Posterior cingulate gyrus (tissue), 11 donors: ENCODE measurements at regions not wholly inside any gene's neighbourhood (a gene's known extent, or its start where the extent isn't known, plus 50 kb on each side); places are given as distances from the start of the nearest gene placed in this dataset.

Experiments used
- DNase-seq, 10 donors: peaks; one replicate each; pipeline versions ENCODE4 v3.0.0 to v3.0.0-alpha.2; 2020 to 2021; ENCODE audit warnings: mixed read lengths in 3 of 10
- intact Hi-C: fragments of 100-400 bp; cut with DNase I; formaldehyde crosslinking; loops from one replicate; pipeline ENCODE4 v1.15.1; 2023

DNA sequence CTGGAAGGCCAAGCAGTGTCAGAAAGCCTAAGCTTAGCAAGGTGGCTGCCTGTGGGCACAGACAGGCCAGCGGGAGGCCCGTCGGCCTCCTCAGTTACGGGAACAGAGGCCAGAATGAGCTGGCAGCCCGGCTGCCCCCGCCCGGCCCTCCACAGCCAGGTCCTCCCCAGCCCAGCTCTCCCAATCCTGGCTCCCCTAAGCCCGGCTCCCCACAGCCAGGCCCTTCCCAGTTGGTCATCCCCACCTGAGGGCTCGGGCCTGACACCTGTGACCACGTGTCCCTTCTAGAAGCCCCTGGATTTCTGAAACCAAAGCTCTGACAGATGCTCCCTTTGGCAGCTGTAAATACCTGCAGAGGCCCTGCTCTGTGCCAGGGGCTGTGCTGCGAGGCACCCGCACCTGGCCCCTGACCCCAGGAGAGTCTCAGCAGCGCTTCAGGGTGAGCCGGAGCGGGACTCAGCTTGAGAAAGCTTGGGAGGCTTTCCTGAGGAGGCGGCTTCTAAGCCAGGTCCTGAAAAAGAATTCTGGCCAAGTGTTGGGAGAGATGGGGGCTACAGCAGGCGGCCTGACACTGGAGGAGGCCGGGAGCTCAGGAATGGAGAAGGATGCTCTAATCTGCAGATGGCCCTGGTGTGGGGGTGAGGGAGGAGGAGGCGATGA lies 80.4 kb upstream of the OLFM1 start:
- intact Hi-C loops = no loop called here
- DNase-seq = peak in 1 of 10 donors; percentile 40

- intact Hi-C loops = no loop called here
- DNase-seq = peak in 3 of 10 donors; percentile 51 to 69 (median 60)
These were observed 79.9 kb upstream of the OLFM1 start for GRCh38 chr9:135007601-135008000.

- intact Hi-C loops = no loop called here
- DNase-seq = peak in 2 of 10 donors; percentile 14 to 16
These were observed 79.1 kb upstream of the OLFM1 start for GRCh38 chr9:135008416-135008815.

DNA sequence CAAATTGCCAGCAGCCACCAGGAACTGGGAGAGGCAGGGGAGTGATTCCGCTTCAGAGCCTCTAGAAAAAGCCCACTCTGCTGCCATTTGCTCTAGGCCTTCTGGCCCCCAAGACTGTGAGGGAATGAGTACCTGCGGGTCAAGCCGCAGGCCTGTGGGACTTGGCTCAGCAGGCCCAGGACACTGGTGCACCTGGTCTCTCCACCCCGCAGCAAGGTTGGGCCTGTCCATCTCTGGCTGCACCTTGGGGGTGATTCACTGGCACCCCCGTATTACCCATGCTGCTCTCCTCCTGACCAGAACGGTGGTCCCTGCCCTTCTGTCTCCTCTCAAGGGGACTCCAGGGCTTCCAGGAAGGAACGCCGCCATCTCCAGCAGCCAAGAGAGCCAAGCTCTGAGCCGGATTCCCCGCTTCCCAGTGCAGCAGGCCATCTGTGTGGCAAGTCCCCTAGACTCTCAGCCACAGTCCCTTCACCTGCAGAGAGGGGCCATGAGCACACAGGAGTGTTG lies 78.4 kb upstream of the OLFM1 start:
- intact Hi-C loops = no loop called here
- peak in 1 of 10 donors; percentile 33 for DNase-seq

DNA sequence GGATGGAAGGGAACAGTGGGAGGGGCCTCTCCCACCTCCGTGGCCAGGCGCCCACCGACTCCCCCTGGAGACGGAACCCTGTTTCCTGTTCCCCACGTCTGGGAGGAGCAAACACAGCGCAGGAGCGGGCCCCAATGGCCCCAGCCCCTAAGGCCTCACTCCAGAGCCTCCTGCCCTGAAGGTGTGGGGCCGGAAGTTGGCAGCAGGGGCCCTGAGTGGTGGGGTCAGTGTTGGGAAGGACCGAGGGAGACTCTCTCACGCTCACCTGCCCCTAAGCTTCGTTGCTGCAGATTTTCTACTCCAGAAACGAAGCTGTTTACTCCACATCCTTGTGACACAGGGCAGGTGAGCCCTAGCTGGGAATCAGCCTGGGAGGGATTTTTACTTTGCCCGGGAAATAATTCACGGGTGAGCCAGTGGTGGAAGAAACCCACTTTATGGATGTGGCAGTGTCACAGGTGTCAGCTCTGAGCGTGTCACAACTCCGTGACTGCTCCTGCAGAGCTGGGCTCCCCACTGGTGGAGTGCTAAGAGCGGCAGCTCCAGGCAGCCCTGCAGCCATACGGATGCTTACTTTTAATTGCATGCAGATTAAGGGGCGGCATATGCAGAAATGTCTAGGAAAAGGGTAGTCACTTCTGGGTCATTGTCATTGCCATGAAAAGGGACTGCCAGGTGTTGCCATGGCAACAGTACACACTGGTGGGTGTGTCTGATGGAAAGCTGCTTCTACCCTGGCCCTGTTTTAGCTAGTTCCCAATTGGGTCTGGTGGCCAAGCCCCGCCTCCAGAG lies 77.5 kb upstream of the OLFM1 start:
- intact Hi-C loops = no loop called here
- peak in 3 of 10 donors; percentile 45 to 79 (median 64) for DNase-seq

GRCh38 chr9:135010586-135010860 lies 76.9 kb upstream of the OLFM1 start:
- intact Hi-C loops = no loop called here
- peak in 1 of 10 donors; percentile 24 for DNase-seq

GRCh38 chr9:135010921-135011320 lies 76.5 kb upstream of the OLFM1 start:
- intact Hi-C loops = no loop called here
- peak in 2 of 10 donors; percentile 55 to 75 for DNase-seq

- intact Hi-C loops = no loop called here
- DNase-seq = peak in 1 of 10 donors; percentile 34
These were observed 75.3 kb upstream of the OLFM1 start for GRCh38 chr9:135012166-135012565.

DNA sequence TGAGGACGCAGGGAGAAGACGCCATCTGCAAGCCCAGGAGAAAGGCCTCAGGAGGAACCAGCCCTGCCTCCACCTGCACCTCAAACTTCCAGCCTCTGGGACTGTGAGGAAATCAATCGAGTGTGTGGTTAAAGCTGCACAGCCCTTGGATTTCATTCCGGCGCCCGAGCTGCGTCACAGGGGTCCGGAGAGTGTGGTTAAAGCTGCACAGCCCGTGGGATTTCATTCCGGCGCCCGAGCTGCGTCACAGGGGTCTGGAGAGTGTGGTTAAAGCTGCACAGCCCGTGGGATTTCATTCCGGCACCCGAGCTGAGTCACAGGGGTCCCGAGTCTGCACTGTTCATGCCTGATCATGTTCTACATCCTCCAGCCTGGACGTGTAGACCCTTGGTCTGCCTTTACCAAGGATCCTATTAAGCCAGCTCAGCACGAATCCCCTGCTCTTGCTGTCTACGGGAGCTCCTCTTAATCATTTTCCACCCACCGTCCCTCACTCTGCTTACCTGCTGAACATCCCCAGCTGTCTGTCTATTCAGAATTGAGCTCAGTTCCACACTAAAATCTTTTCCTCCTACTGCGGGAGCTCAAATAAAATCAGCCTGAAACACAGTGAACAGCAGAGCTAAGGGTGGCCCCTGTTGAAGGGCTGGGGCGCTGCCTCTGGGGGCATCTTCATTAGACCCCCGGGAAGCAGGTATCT lies 73.0 kb upstream of the OLFM1 start:
- peak in 2 of 10 donors; percentile 48 to 74 for DNase-seq
- intact Hi-C loops = no loop called here

DNA sequence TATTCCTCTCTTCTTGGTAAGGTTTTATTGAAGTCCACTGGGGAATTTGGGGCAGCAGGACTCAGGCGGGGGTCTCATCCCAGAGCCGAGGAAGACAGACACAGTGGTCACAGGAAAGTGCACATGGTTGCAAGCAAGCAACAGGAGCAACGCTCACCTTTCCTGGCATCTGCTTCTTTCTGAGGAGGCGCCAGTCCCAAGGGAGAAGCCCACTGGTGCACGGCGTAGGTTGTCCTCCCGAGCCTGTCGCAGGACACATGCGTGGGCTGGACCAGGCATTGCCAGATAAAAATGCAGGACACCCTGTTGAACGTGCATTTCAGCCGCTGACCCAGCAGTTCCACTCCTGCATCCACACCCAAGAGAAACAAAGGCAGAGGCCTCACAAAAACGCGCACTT lies 72.4 kb upstream of the OLFM1 start:
- DNase-seq = peak in 2 of 10 donors; percentile 62 to 68
- intact Hi-C loops = no loop called here

DNA sequence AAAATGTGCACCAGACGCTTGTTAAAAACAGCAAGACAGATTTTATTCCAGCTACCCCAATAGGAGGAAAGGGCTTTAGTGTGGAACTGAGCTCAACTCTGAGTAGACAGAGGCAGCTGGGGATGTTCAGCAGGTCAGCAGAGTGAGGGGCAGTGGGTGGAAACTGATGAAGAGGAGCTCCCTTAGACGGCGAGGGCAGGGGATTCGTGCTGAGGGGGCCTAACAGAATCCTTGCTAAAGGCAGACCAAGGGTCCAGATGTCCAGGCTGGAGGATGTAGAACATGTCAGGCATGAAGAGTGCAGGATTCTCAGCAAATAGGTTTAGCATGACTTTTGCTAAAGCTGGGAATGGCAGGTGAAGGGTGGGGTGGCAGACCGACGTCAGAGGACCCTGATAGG lies 71.9 kb upstream of the OLFM1 start:
- intact Hi-C loops = no loop called here
- DNase-seq = peak in 2 of 10 donors; percentile 16 to 57

DNA sequence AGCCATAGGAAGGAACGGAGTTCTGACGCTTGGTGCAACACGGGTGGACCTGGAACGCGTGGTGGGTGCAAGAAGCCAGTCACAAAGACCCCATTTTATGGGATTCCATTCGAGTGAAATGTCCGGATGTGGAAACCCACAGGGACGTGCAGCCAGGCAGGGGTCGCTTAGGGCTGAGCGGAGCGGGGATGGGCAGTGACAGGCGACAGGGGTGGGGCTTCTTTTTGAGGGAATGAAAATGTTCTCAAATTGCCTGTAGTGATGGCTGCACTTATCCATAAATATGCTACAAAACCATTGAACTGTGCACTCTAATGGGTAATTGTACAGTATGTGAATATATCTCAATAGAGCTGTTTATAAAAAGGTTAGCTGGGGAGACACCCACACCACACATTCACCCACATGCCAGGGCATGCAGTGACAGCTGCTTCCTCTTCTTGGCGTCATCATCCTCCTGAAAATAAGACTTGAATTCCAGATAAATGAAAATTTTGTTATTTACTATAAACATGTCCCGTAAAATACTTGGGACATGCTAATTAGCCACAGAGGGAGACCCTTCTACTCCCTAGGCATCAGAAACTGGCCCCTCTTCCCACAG lies 71.3 kb upstream of the OLFM1 start:
- peak in 2 of 10 donors; percentile 33 to 70 for DNase-seq
- intact Hi-C loops = no loop called here

DNA sequence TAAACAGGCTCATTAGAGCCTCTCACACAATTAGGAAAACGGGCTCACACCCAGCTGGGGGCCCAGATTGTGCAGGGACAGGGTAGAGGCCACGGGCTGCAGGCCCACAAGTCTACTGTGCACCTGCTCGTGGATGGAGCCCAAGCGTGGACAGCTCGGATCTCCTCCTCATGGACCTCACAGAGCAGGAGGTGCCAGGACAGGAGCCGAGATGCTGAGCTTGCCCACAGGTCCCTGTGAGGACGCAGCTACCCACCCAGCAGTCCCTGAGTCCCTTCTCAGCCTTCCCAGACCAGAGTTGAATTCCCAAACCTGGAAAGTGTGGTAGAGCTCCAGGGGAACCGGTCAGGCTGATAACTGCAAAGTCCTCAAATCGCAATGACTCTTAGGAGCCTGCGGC lies 70.6 kb upstream of the OLFM1 start:
- intact Hi-C loops = no loop called here
- peak in 2 of 10 donors; percentile 48 to 57 for DNase-seq

GRCh38 chr9:135017899-135018298 lies 69.6 kb upstream of the OLFM1 start:
- intact Hi-C loops = no loop called here
- peak in 1 of 10 donors; percentile 1 for DNase-seq

GRCh38 chr9:135018306-135018915 lies 69.1 kb upstream of the OLFM1 start:
- intact Hi-C loops = no loop called here
- peak in 2 of 10 donors; percentile 12 to 73 for DNase-seq

GRCh38 chr9:135019224-135019623 lies 68.2 kb upstream of the OLFM1 start:
- intact Hi-C loops = no loop called here
- peak in 2 of 10 donors; percentile 68 to 70 for DNase-seq

DNA sequence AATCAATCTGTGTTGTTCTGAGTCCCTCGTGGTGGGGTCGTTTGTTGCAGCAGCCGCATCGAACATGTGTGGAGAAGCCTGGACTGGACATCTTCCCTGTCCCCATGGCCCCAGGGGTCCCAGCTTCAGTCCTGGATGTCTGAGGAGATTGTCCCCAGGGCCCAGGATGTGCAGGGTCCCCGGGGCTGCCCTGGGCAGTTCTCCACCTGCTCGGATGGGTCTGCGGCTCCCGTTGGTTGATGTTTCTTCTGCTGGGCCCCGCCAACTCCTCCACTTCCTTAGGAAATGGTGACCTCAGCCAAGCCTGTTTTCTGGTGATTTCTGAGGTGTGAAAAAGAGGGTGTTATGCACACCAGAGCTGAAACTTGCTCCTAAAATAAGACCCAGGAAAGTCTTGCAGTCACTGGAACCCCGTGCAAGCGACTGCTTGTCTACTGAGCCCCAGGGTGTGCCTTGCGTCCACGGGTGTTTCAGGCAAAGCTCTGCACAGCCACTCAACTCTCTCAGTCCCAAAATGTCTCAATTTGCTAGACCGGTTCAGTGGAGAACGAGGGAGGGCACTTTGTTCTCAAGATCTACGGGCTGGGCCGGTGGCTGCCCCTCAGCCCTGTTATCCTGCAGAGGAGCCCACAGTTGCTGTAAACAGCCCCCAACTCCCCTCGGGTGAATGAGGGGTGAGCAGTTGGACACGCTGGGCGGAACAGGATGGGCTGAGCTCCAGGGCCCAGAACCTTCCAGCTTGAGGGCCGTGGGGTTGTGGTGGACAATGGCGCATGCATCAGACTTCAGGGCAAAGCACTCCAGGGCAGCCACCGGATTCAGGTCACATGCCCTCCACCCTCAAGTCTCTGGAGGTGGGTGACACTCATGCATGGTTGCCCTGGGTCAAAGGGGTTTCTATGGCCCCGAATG lies 66.7 kb upstream of the OLFM1 start:
- intact Hi-C loops = no loop called here
- DNase-seq = peak in 2 of 10 donors; percentile 74 to 75

DNA sequence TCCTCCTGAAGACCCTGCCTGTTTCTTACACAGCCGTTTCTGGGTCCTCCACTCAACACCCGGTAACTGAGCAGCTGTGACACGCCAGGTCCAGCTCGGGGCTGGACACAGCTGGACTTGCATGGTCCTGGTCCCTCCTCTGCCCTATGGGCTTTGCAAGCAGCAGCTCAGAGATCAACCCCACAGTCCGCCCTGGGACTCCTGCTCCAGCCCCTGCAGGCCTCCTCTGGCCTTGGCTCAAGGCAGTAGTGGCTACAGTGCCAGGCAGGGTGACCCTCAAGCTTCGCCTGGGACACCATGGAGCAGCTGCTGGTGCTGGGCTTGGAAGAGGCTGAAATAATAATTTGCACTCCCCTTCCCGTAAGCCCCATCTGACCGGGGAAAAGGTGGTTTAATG lies 66.1 kb upstream of the OLFM1 start:
- intact Hi-C loops = no loop called here

DNA sequence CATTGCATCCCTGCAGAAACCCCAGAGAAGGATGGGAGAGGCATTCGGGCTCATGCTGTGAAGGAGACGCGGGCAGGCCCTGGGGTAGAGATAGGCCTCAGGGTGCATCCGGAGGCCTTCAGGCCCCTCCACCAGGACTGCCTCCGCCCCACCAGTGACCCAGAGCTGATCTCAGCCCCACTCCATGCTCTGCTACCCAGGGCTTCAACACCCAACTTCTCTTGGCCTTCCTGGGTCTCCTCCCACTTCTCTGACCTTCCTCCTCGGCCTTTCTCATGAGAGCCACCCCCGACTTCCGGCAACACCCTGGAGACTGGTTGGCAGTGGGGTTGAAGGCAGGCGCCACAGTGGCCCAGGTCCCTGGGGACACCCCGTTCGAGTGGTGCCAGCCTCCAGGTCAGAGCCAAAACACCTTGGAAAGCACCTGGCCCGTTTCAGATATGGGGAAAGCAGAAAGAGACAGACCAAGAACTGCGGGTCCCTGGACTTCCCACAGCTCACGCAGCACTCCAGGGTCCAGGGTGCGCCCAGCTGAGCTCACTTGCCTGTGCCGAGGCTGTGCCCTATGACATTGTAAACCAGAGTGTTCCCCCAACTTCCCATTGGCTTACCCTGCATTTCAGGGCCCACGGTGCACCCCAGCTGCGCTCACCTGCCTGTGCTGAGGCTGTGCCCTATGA lies 65.1 kb upstream of the OLFM1 start:
- intact Hi-C loops = no loop called here
- DNase-seq = peak in 2 of 10 donors; percentile 56 to 62

More for the DNA sequence above, 66.1 kb upstream of the OLFM1 start:
- peak in 2 of 10 donors; percentile 59 to 66 for DNase-seq
